IMR-90 (cell line): ENCODE measurements at regions not wholly inside any gene's neighbourhood (a gene's known extent, or its start where the extent isn't known, plus 50 kb on each side); places are given as distances from the start of the nearest gene placed in this dataset.

Source experiments
- ATAC-seq: fragments of 200-7000 bp; cut with Tn5 transposase; 2 replicates; pipeline ENCODE4 v1.9.1; 2020; ENCODE audit warnings: low read depth, mild to moderate bottlenecking, moderate library complexity
- BruUV-seq: library from RNA; stranded (reverse); fragments of 400-500 nt; replicated peaks from 2 replicates; lab custom pipeline; 2021; lab: Mats Ljungman, UMichigan
- CTCF ChIA-PET: fragments of 300-600 bp; formaldehyde crosslinking; extraction: SDS; loops from one replicate; lab custom pipeline; 2021; ENCODE audit warnings: antibody characterized with exemption; lab: Yijun Ruan, JAX
- POLR2A ChIA-PET: fragments of 300-600 bp; sonication (Branson Sonifier 250); formaldehyde crosslinking; loops from one replicate; lab custom pipeline; 2022; ENCODE audit warnings: antibody characterized with exemption; ENCODE audit not compliant: unreplicated experiment; lab: Charles Lee
- DNase-seq: peaks from one replicate; pipeline ENCODE4 v3.0.0; 2013
- H2AFZ ChIP-seq: replicated peaks from 2 replicates; pipeline ENCODE3; 2013; ENCODE audit warnings: low read length, mild to moderate bottlenecking; ENCODE audit not compliant: poor library complexity
- H2AK5ac ChIP-seq: 2 replicates; pipeline ENCODE4 v1.6.1; 2013; ENCODE audit warnings: low read depth, low read length, inconsistent platforms
- H2AK9ac ChIP-seq: replicated peaks from 2 replicates; pipeline ENCODE3; 2013; ENCODE audit warnings: mild to moderate bottlenecking, low read depth, low read length, moderate library complexity; ENCODE audit not compliant: poor library complexity
- H2BK120ac ChIP-seq: 2 replicates; pipeline ENCODE4 v1.6.1; 2013; ENCODE audit warnings: low read depth, low read length, inconsistent platforms
- H2BK15ac ChIP-seq: 3 replicates; pipeline ENCODE4 v1.6.1; 2013; ENCODE audit warnings: low read depth, low read length, inconsistent platforms
- H2BK20ac ChIP-seq: 2 replicates; pipeline ENCODE4 v1.6.1; 2013; ENCODE audit warnings: low read depth, mild to moderate bottlenecking, inconsistent platforms, low read length, moderate library complexity
- H2BK5ac ChIP-seq: 2 replicates; pipeline ENCODE4 v1.6.1; 2013; ENCODE audit warnings: mild to moderate bottlenecking, low read depth, low read length, inconsistent platforms; ENCODE audit not compliant: poor library complexity, severe bottlenecking
- H3K14ac ChIP-seq: replicated peaks from 2 replicates; pipeline ENCODE4 v1.6.1; 2013; ENCODE audit warnings: low read depth, low read length, inconsistent platforms
- H3K18ac ChIP-seq: 2 replicates; pipeline ENCODE4 v1.6.1; 2013; ENCODE audit warnings: low read depth, low read length, control low read depth
- H3K23ac ChIP-seq: 2 replicates; pipeline ENCODE4 v1.6.1; 2013; ENCODE audit warnings: low read depth, low read length, inconsistent platforms
- H3K27ac ChIP-seq: 2 replicates; pipeline ENCODE4 v1.5.1; 2013; ENCODE audit warnings: mild to moderate bottlenecking, control low read depth, low read length; ENCODE audit not compliant: insufficient read depth
- H3K27me3 ChIP-seq: 2 replicates; pipeline ENCODE4 v1.6.1; 2013; ENCODE audit warnings: low read length; ENCODE audit not compliant: control insufficient read depth, insufficient read depth
- H3K36me3 ChIP-seq: 2 replicates; pipeline ENCODE4 v1.6.1; 2013; ENCODE audit warnings: low read length, mixed read lengths; ENCODE audit not compliant: control insufficient read depth, insufficient read depth
- H3K4ac ChIP-seq: 2 replicates; pipeline ENCODE4 v1.6.1; 2013; ENCODE audit warnings: low read depth, low read length, inconsistent platforms
- H3K4me1 ChIP-seq: 2 replicates; pipeline ENCODE4 v1.6.1; 2013; ENCODE audit warnings: low read length, mixed read lengths; ENCODE audit not compliant: control insufficient read depth, insufficient read depth
- H3K4me2 ChIP-seq: 2 replicates; pipeline ENCODE4 v1.6.1; 2013; ENCODE audit warnings: low read depth, mild to moderate bottlenecking, control low read depth, low read length, moderate library complexity
- H3K4me3 ChIP-seq: 2 replicates; pipeline ENCODE4 v1.5.1; 2013; ENCODE audit warnings: low read depth, mild to moderate bottlenecking, control low read depth, low read length, moderate library complexity; ENCODE audit not compliant: insufficient read depth
- H3K56ac ChIP-seq: 2 replicates; pipeline ENCODE4 v1.6.1; 2013; ENCODE audit warnings: low read length, inconsistent platforms; ENCODE audit not compliant: insufficient read depth; ENCODE audit errors: extremely low read depth
- H3K79me1 ChIP-seq, 2 experiments: 2 replicates each; pipeline ENCODE4 v1.6.1; 2013; ENCODE audit warnings: low read length in 2 of 2, inconsistent platforms in 1 of 2, low read depth in 1 of 2
- H3K9ac ChIP-seq: 2 replicates; pipeline ENCODE4 v1.6.1; 2013; ENCODE audit warnings: low read depth, low read length, control low read depth
- H3K9me1 ChIP-seq: 2 replicates; pipeline ENCODE4 v1.6.1; 2013; ENCODE audit warnings: low read length, inconsistent platforms; ENCODE audit not compliant: insufficient read depth
- H3K9me3 ChIP-seq: 2 replicates; pipeline ENCODE4 v1.6.1; 2013; ENCODE audit warnings: low read length; ENCODE audit not compliant: control insufficient read depth, insufficient read depth
- H4K20me1 ChIP-seq: 2 replicates; pipeline ENCODE4 v1.6.1; 2013; ENCODE audit warnings: low read length, inconsistent platforms; ENCODE audit not compliant: insufficient read depth
- H4K5ac ChIP-seq: 2 replicates; pipeline ENCODE4 v1.6.1; 2013; ENCODE audit warnings: mild to moderate bottlenecking, low read depth, low read length, control low read depth
- H4K8ac ChIP-seq, 2 experiments: 2 replicates each; pipeline ENCODE4 v1.6.1; 2013; ENCODE audit warnings: low read depth in 2 of 2, low read length in 2 of 2, control low read depth in 1 of 2, inconsistent platforms in 1 of 2
- H4K91ac ChIP-seq: 2 replicates; pipeline ENCODE4 v1.6.1; 2013; ENCODE audit warnings: low read depth, low read length, inconsistent platforms; ENCODE audit not compliant: insufficient read depth
- BHLHE40 ChIP-seq: fragments of 150-350 bp; IDR thresholded peaks from 2 replicates; pipeline ENCODE4 v1.6.1; 2016; ENCODE audit warnings: mild to moderate bottlenecking, low read depth, low read length
- FOS ChIP-seq: fragments of 150-350 bp; IDR thresholded peaks from 2 replicates; pipeline ENCODE4 v1.6.1; 2016; ENCODE audit warnings: low read depth, low read length
- MXI1 ChIP-seq: IDR thresholded peaks from 2 replicates; pipeline ENCODE4 v1.6.1; 2012; ENCODE audit warnings: low read depth, mild to moderate bottlenecking, low read length, moderate library complexity, borderline replicate concordance
- RCOR1 ChIP-seq: IDR thresholded peaks from 2 replicates; pipeline ENCODE4 v1.6.1; 2012; ENCODE audit warnings: mild to moderate bottlenecking, low read length, improper control_type of control experiment; ENCODE audit not compliant: insufficient replicate concordance
- RFX5 ChIP-seq: IDR thresholded peaks from 2 replicates; pipeline ENCODE4 v1.8.0; 2012; ENCODE audit warnings: low read depth, mild to moderate bottlenecking, low read length, moderate library complexity
- WGBS, 2 experiments: methylation state at CpG; one replicate each; pipeline versions ENCODE4 v1.1.5 to v1.1.7; 2013; ENCODE audit warnings: missing lambda C conversion rate in 2 of 2; ENCODE audit not compliant: insufficient read length in 1 of 2; ENCODE audit errors: extremely low coverage in 2 of 2; 5-methylcytosine and 5-hydroxymethylcytosine counted together
- dilution Hi-C: fragments of 300-500 bp; cut with HindIII; formaldehyde crosslinking; loops from one replicate; pipeline ENCODE4 v1.14.3; 2018; ENCODE audit warnings: low sequenced_read_pairs; ENCODE audit not compliant: unreplicated experiment
- in situ Hi-C: fragments of 300-500 bp; cut with MboI; formaldehyde crosslinking; loops from 3 replicates; pipeline ENCODE4 v1.14.3; 2019; ENCODE audit warnings: low sequenced_read_pairs, inconsistent platforms, mixed read lengths
- intact Hi-C: fragments of 100-400 bp; cut with micrococcal nuclease; formaldehyde crosslinking; loops from 2 replicates; pipeline ENCODE4 v1.10.0; 2022
- TF ChIP-seq, protein P1 (sequence below): conservative IDR thresholded peaks from 2 replicates; pipeline ENCODE4 v1.5.1; 2012; ENCODE audit warnings: mild to moderate bottlenecking, low read depth, low read length, improper control_type of control experiment
- TF ChIP-seq, protein P2 (sequence below): fragments of 150-350 bp; IDR thresholded peaks from 2 replicates; pipeline ENCODE4 v1.6.1; 2017; ENCODE audit warnings: mild to moderate bottlenecking, antibody characterized with exemption, low read length, low read depth

DNA sequence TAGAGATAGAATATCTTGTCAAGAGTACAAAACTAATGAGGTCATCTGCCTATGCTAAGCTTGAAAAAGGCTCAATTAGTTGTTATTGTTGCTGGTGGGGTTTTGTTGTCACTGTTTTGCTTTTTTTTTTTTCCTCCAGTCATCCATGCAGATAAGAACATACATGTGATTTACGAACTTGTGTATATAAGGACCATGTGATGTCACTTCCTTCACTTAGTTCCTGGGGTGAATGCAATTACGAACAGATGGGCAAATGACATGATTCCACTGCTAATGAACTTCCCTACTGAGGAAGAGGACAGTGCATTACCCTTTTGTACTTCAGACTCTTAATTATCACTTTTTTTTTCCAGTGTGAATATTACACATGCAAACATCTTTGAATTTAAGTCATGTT is 1175.3 kb upstream of the GJE1 start:
- peaks cover 1% of the 10 kb centered on the region; the same call in 1 of the 2 replicates for H3K4me1 ChIP-seq
- in situ Hi-C loops = no loop called here
- ChIA-PET POLR2A (no interaction called here), CTCF (interaction anchor here (0.6 kb wide), 1 partner anchor 595 kb away, joined by 7 read pairs; no protein-coding TSS in a partner anchor)
- H4K20me1 ChIP-seq = no peaks in the 10 kb centered on the region
- TF ChIP-seq, protein P1, sequence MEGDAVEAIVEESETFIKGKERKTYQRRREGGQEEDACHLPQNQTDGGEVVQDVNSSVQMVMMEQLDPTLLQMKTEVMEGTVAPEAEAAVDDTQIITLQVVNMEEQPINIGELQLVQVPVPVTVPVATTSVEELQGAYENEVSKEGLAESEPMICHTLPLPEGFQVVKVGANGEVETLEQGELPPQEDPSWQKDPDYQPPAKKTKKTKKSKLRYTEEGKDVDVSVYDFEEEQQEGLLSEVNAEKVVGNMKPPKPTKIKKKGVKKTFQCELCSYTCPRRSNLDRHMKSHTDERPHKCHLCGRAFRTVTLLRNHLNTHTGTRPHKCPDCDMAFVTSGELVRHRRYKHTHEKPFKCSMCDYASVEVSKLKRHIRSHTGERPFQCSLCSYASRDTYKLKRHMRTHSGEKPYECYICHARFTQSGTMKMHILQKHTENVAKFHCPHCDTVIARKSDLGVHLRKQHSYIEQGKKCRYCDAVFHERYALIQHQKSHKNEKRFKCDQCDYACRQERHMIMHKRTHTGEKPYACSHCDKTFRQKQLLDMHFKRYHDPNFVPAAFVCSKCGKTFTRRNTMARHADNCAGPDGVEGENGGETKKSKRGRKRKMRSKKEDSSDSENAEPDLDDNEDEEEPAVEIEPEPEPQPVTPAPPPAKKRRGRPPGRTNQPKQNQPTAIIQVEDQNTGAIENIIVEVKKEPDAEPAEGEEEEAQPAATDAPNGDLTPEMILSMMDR = no peak
- TF ChIP-seq BHLHE40 (no peak), MXI1 (no peak), RFX5 (no peak), RCOR1 (no peak), FOS (no peak)
- TF ChIP-seq, protein P2, sequence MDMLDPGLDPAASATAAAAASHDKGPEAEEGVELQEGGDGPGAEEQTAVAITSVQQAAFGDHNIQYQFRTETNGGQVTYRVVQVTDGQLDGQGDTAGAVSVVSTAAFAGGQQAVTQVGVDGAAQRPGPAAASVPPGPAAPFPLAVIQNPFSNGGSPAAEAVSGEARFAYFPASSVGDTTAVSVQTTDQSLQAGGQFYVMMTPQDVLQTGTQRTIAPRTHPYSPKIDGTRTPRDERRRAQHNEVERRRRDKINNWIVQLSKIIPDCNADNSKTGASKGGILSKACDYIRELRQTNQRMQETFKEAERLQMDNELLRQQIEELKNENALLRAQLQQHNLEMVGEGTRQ = no peak
- no peak overlapping the region for H4K91ac ChIP-seq
- no peak overlapping the region for H3K23ac ChIP-seq
- ATAC-seq = no peak
- H2AFZ ChIP-seq = no peak overlapping the region
- H2BK120ac ChIP-seq = no peak overlapping the region
- no peak overlapping the region for H3K4me3 ChIP-seq
- no peaks in the 10 kb centered on the region for H3K79me1 ChIP-seq
- H3K9me3 ChIP-seq = no peaks in the 10 kb centered on the region
- no peaks in the 10 kb centered on the region for H3K9me1 ChIP-seq
- BruUV-seq = no TSS peak
- DNase-seq = no peak
- no peaks in the 10 kb centered on the region for H3K36me3 ChIP-seq
- dilution Hi-C loops = no loop called here
- H3K4me2 ChIP-seq = peak overlapping the region; percentile 0; the same call in 1 of the 2 replicates
- H3K56ac ChIP-seq = no peak overlapping the region
- H4K5ac ChIP-seq = no peak overlapping the region
- intact Hi-C loops = no loop called here
- no peak overlapping the region for H2BK5ac ChIP-seq
- H3K27ac ChIP-seq = no peak overlapping the region
- no peak overlapping the region for H4K8ac ChIP-seq
- no peak overlapping the region for H3K4ac ChIP-seq
- no CpG with 5 or more reads among the region's 2 CpGs for WGBS, 2 experiments
- no peak overlapping the region for H3K14ac ChIP-seq
- H3K18ac ChIP-seq = no peak overlapping the region
- H2BK20ac ChIP-seq = no peak overlapping the region
- no peak overlapping the region for H2BK15ac ChIP-seq
- no peak overlapping the region for H2AK9ac ChIP-seq
- H2AK5ac ChIP-seq = no peak overlapping the region
- no peaks in the 10 kb centered on the region for H3K27me3 ChIP-seq
- no peak overlapping the region for H3K9ac ChIP-seq
